ENCODE measurements at regions not wholly inside any gene's neighbourhood (a gene's known extent, or its start where the extent isn't known, plus 50 kb on each side); places are given as distances from the start of the nearest gene placed in this dataset.
"Not testable (repeated sequence)": the region's sequence is repeated elsewhere in the genome, so short reads cannot be mapped to it uniquely, and the experiment has no call there.

DNA sequence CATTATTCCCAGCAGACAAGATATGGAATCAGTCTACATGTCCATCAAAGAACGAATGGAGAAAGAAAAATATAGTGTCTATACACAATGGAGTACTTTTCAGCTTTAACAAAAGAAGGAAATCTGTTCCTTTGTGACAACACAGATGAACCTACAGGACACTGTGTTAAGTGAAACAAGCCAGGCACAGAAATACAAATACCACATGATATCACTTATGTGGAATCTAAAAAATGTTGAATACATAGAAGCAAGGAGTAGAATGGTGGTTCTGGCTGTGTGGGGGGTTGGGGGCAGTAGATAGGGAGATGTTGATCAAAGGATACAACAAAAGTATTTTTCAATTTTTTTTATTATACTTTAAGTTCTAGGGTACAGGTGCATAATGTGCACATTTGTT is 347.7 kb upstream of the MAP2 start:
- DNase-seq = peak; percentile 49
- in situ Hi-C loops (cut with HindIII; ENCODE audit: low pct_ligation_motif_present, low pct_unique_long_range_greater_than_20kb, low sequenced_read_pairs) = no loop called here

DNA sequence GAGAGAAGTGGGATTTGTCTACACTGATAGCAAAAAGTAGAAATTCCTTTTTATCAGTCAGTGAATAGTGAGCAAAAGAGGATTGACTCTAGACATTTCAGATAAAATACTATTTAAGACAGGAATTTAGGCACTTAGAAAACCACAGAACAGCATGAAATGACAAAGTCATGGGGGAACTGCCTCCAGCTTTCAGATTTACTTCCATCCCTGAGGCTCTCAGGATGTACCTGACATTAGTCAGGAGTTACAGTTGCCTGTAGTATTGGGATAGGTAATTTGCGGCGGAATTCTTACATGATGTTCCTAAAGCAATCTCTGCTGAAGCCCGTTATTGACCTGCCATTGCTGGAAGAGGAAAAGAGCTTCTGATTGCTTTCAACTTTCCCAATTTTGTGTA is 337.1 kb upstream of the MAP2 start:
- DNase-seq = no peak
- in situ Hi-C loops (cut with HindIII; ENCODE audit: low pct_ligation_motif_present, low pct_unique_long_range_greater_than_20kb, low sequenced_read_pairs) = no loop called here

DNA sequence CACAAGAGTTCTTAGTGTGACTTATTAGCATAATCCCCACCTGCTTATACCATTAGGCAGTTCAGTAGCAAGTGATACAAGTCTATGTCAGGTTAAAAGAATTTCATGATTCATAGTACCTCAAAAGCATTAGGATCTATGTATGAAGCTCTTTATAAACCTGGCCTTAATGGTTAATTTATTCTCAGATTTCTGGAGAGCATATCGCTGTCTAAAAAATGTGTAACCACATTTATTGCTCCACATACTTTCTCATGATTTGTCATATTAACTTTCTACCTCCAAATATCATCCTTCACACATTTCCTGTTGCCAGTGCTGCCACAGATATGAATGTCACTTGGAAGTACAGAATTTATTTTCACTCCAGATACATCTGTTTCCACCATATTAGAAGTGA is 332.8 kb upstream of the MAP2 start:
- peak; percentile 84 for DNase-seq
- in situ Hi-C loops (cut with HindIII; ENCODE audit: low pct_ligation_motif_present, low pct_unique_long_range_greater_than_20kb, low sequenced_read_pairs) = no loop called here

DNA sequence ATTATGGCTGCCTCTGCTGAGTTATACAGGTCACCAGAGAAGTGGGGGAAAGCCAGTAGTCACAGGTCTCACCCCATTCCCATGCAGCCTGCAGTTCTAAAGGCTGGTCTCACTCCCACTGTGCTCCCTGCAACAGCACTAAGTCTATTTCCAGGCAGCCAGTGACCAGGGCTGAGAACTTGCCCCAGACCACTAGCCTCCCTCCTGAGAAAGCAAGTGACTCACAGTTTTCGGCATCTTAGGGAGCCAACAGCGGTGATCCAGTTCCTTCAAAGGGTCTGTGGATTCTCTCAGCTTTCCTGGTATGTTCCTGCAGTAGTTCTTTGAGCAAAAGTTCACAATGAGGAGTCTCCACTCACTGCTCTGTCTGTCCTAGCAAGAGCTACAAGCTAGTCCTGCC is 329.6 kb upstream of the MAP2 start:
- in situ Hi-C loops (cut with HindIII; ENCODE audit: low pct_ligation_motif_present, low pct_unique_long_range_greater_than_20kb, low sequenced_read_pairs) = no loop called here
- peak; percentile 28 for DNase-seq

DNA sequence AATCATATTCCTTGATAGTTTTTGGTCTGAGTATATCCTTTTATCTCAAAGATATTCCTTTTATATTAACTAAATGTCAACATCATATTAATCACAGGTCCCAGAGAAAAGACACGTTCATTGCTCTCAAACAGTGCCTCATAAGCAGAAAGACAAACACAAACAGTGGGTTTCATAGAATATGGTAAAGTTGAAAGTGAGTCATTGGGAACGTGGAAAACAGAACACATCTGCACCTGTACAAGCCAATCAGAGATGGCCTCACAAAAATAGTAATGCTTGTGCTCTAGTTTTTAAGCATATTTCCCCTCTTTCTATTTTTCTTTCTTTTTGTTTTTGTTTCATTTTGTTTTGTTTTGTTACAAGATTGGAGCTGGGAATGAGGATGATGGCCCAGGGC is 328.4 kb upstream of the MAP2 start:
- in situ Hi-C loops (cut with HindIII; ENCODE audit: low pct_ligation_motif_present, low pct_unique_long_range_greater_than_20kb, low sequenced_read_pairs) = no loop called here
- DNase-seq = no peak

DNA sequence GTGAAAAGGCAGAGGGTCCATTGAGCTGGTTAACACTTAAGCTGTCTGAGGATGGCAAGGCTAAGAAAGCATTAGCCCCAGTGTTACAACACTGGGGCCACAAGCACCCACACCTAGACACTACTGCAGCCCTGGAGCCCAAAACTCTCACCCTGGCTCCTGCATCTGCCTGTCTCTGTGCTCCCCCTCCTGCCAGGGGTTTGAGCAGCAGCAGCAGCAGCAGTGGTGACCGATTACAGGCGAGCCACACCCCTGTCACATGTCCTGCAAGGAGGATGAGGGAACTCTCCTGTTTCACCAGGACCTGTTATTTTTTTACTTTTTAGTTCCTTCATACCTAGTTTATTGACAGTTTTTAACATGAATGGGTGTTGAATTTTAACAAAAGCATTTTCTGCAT is 326.7 kb upstream of the MAP2 start:
- in situ Hi-C loops (cut with HindIII; ENCODE audit: low pct_ligation_motif_present, low pct_unique_long_range_greater_than_20kb, low sequenced_read_pairs) = no loop called here
- DNase-seq = no peak

DNA sequence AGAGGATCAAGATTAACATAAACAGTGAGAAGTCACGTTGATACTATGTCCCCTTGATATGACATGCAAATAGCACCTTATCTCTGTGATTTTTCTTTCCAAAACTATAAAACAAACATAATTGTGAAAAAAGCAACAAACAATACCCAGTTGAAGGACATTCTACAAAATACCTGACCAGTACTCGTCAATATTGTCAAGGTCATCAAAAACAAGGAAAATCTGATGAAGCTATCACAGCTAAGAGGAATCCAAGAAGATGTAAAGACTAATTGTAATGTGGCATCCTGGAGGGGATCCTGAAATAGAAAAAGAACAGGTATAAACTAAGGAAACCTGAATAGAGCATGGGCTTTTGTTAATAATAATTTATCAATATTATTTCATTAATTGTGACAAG is 321.5 kb upstream of the MAP2 start:
- in situ Hi-C loops (cut with HindIII; ENCODE audit: low pct_ligation_motif_present, low pct_unique_long_range_greater_than_20kb, low sequenced_read_pairs) = no loop called here
- DNase-seq = no peak

DNA sequence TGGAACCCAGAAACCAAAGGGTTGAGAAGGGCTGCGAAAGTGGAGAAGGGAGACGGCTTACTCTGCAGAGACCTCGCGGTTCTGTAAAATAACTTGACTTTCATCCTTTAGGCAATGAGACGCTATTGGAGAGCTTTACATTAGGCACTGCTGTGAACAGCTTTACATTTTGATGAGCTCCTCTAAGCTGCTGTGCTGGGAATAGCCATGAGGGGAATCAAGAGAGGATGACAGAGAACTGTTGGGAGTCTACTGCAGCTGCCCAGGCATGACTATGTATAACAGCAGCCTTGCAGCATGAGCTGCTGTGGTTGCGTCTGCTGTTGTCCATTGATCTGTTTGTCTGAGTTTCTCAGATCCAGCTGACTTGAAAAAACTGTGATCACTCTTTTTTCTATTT is 310.8 kb upstream of the MAP2 start:
- in situ Hi-C loops (cut with HindIII; ENCODE audit: low pct_ligation_motif_present, low pct_unique_long_range_greater_than_20kb, low sequenced_read_pairs) = no loop called here
- no peak for DNase-seq

DNA sequence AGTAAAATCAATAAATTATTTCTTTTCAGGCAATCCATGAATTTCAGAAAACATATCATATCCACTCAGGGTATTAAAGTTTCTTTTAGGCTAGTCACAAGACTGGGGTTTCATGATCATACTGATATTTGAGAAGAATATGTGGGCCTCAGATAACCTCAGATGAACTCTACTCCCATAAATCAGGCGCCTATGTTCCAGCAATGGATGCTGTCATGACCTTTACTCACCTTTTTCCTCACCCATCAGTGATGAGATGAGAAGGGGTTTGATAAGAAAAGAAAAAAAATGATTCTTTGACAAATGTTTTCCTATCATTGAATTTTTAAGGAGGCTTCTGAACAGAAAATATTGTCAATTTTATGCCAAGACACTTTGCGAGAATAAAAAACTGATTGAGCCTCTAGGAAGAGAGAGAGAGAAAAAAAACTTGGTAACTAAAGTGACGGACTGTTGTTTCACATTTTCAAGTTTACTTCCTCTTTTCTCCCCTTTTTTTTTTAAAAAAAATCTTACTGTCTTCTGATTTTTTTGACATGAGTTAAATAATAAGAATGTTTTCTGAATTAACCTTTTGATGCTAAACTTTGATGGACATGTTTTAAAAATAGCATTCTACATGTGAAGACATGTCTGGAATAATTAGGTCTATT is 309.1 kb upstream of the MAP2 start:
- DNase-seq = no peak
- in situ Hi-C loops (cut with HindIII; ENCODE audit: low pct_ligation_motif_present, low pct_unique_long_range_greater_than_20kb, low sequenced_read_pairs) = no loop called here

DNA sequence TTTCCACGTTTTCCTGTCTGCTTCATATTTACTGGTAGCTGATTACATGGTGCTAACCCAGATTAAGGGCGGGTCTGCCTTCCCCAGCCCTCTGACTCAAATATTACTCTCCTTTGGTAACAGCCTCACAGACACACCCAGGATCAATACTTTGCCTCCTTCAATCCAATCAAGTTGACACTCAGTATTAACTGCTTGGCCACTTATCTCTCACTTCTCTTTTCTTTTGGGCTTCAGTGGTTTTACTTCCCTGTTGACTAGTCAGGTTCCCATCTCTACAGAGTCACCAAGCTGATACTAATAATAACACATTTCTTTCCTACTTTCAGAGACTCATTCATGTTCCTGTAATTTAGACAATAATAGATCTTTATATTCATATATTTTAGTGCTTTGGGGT is 302.2 kb upstream of the MAP2 start:
- no peak for DNase-seq
- in situ Hi-C loops (cut with HindIII; ENCODE audit: low pct_ligation_motif_present, low pct_unique_long_range_greater_than_20kb, low sequenced_read_pairs) = no loop called here

DNA sequence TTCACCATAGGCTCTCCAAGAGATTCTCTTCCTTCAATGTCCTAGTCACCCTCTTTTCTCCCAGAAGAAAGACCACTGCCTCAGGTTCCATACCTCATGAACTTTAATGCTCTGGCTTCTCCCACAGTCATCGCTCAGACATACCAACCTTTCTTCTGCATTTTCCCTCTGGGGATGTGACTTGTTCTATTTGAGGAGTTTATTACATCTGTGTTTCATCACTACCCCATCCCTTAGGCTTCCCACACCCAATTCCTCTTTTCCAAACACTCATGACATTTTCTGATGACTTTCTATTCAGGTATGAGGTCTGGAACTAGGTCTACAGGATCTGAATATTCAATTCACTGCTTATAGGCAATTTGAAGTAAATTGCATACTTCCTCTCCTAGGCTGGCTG is 298.6 kb upstream of the MAP2 start:
- no peak for DNase-seq
- in situ Hi-C loops (cut with HindIII; ENCODE audit: low pct_ligation_motif_present, low pct_unique_long_range_greater_than_20kb, low sequenced_read_pairs) = no loop called here

DNA sequence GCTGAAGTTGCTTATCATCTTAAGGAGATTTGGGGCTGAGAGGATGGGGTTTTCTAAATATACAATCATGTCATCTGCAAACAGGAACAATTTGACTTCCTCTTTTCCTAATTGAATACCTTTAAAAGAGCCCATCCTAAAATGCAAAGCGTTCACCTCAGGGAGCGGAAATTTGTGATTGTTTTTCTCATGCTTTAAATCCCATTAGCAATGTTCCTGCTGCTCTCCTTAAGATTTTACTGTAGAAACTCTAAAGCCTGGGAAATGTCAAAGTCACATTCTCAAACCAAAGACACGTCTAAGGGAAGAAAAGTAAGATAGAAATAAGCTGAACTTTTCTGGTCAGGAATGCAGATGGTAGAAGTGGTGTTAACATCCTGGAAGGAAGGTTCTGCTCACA is 285.8 kb upstream of the MAP2 start:
- in situ Hi-C loops (cut with HindIII; ENCODE audit: low pct_ligation_motif_present, low pct_unique_long_range_greater_than_20kb, low sequenced_read_pairs) = no loop called here

DNA sequence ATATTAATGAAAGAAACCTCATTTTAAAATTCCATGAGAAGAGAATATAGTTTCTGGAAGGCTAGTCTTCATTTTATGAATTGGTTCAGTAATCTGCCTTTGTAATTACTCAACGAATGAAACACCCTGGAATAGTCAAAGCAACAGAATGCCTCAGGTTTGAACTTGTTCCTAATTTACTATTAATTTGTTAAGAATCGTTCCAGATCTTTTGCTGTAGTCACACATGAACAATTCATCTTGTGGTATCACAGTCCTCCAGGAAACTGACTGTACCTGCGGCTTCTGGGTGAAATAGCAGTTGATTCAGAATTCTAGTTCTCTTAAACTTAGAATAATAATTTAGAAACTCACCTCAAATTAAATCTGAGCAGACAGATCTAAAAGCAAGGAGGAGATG is 282.7 kb upstream of the MAP2 start:
- in situ Hi-C loops (cut with HindIII; ENCODE audit: low pct_ligation_motif_present, low pct_unique_long_range_greater_than_20kb, low sequenced_read_pairs) = no loop called here
- no peak for DNase-seq

More for the DNA sequence above, 285.8 kb upstream of the MAP2 start:
- no peak for DNase-seq

DNA sequence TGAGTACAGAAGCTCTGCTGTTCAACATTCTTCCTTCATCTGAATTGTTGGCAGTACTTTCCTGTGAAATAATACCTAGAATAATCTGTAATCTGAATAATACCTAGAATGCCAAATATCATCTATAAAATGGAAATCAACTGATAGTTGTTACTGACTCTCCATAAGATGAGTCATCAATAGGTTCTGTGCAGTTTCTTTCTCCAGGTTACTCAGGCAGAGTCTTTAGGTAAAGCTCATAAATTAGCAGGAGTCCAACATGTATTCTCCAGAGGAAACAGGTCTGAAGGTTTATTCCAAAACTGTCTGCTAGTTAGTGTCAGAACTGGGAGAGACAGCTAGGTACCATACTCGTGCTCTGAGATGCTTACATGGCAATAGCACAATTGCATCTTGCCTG is 282.0 kb upstream of the MAP2 start:
- in situ Hi-C loops (cut with HindIII; ENCODE audit: low pct_ligation_motif_present, low pct_unique_long_range_greater_than_20kb, low sequenced_read_pairs) = no loop called here
- no peak for DNase-seq

DNA sequence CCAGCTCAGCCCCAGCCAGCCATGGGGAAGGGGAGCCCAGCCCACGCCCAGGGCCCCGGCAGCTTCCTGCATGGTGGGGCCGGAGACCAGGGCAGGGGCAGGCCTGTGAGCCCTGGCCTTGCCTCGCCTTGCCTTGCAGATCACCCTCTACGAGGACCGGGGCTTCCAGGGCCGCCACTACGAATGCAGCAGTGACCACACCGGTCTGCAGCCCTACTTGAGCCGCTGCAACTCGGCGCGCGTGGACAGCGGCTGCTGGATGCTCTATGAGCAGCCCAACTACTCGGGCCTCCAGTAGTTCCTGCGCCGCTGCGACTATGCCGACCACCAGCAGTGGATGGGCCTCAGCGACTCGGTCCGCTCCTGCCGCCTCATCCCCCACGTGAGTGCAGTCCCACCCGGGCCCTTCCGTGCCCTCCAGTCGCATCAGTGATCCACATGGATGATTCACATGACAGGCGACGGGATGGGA is 278.6 kb upstream of the MAP2 start:
- DNase-seq; in situ Hi-C loops (cut with HindIII; ENCODE audit: low pct_ligation_motif_present, low pct_unique_long_range_greater_than_20kb, low sequenced_read_pairs): not testable (repeated sequence)

DNA sequence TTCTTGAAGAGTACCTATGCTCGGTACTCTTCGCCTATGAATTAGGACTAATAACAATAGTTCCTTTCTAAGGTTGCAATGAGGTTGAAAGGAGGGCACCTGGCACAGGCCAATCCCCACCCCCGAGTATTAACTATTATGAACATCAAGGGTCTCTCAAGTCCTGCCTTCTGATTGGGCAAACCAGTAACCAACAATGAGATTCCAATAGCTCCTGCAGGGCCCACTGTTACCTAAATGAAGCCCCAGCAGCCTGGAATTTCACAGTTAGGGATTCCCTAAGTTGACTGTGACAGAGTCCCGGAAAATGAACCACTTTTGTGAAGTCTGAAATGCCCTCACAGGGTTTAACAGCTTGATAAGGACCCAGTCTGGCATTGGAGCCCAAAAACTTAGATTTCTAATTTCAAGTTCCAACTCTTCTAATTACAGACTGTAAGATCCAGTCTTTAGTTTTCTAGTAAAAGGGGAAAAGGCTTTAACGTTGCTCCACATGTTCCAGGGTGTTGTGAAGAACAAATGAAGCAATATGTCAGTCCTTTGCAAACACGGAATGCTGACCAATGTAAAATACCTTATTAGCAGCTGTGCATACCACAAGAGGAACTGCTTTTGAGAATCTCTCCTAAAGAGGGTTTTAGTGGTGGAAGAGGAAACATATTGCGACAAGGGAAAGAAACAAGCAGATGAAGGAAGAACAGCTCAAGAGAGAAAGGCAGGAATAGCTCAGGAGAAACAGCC is 277.7 kb upstream of the MAP2 start:
- DNase-seq = no peak
- in situ Hi-C loops (cut with HindIII; ENCODE audit: low pct_ligation_motif_present, low pct_unique_long_range_greater_than_20kb, low sequenced_read_pairs) = no loop called here

DNA sequence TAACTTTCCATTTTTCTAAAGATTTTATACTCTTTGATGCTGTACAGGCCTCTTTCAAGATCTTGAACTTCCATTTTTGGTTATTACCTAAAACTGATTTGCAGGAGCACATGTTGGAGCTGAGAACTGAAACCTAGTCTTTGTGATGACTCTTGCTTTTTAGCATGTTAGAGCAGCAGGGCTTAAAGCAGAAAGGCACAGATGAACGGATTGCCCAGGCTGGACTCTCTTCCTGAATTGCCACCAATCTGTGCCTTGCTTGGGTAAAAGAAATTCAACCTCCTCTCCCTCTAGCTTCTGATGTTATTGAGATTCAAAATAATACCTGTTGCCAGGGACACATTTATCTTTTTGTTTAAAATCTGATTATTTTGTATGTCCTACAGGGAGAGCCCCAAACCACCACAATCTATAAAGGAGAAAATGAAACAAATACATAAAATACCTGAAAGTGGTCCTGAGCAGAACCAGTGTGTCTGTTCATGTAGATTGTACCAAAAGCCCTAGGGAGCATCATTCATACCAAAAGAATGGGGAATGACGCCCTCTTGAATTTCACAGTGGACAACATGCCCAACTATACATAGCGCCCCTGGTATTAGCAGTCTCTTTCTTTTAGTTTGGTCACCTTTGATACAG is 277.0 kb upstream of the MAP2 start:
- DNase-seq = no peak
- in situ Hi-C loops (cut with HindIII; ENCODE audit: low pct_ligation_motif_present, low pct_unique_long_range_greater_than_20kb, low sequenced_read_pairs) = no loop called here

DNA sequence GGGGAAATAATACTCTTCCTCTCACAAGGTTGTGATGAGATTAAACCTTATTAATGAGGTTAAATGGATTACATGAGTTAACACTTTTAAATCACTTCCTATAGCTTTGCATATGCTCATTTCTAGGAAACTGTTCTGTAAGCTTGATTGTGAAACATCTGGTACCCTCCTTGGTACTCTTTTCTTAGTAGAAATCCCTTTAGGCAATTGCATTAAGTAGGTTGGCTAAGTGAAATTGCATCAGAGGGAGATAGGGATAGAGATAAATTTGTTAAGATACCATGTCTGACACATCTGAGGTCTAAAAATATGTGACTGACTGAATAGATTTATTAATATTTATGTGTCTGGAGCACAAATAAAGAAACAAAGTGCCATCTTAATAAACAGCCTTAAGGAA is 275.9 kb upstream of the MAP2 start:
- in situ Hi-C loops (cut with HindIII; ENCODE audit: low pct_ligation_motif_present, low pct_unique_long_range_greater_than_20kb, low sequenced_read_pairs) = no loop called here
- DNase-seq = no peak

DNA sequence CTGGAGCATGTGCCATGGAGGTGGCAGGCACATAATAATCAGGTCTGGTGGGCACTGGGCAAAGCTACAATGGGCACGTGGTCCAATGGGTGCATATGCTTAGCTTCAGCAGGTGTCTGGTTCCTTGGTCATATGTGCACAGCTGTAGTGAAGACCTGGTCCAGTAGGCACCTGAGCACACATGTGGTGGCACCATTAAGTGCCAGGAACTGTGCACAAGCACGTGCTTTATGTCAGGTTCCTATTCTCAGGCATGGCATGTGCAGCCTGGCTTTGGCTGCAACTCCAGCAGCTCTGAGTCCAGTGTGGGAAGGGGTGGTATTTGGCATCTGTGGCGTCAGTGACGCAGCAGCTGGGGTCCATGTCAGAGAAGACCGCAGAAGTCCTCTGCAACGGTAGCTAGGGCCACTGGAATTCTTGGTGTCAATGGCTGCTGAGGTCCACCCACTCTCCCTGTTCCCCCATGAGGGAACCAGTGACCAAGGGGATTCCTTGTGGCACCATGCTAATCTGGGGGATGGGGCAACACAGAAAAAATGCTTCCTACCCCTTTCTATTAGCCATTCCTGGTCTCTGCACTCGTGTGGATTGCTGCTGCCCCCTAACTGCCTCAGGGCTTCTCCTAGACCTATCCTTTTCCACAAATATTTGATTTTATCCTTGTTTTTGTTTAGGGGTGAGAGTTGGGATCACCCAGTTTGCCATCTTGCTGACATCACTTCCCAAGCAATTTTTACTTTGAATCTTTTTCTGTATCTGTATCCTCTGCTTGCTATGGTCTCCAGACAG is 262.9 kb upstream of the MAP2 start:
- DNase-seq = no peak
- in situ Hi-C loops (cut with HindIII; ENCODE audit: low pct_ligation_motif_present, low pct_unique_long_range_greater_than_20kb, low sequenced_read_pairs) = no loop called here
